SK-N-SH treated with all-trans-retinoic acid at 6 μM for 48 hours (cell line): ENCODE measurements at regions not wholly inside any gene's neighbourhood (a gene's known extent, or its start where the extent isn't known, plus 50 kb on each side); places are given as distances from the start of the nearest gene placed in this dataset.
A peak's percentile ranks its signal among the peaks of the same experiment; 100 is the strongest.

Experiments
- ATAC-seq: fragments of 200-7000 bp; cut with Tn5 transposase; 3 replicates; pipeline ENCODE4 v1.9.1; 2020; ENCODE audit warnings: mild to moderate bottlenecking, moderate library complexity
- ARNTL ChIP-seq: fragments of 450-650 bp; formaldehyde crosslinking; IDR thresholded peaks from 2 replicates; pipeline ENCODE4 v1.5.0; 2020; ENCODE audit warnings: low read depth, mild to moderate bottlenecking, moderate library complexity, borderline replicate concordance
- BACH2 ChIP-seq: fragments of 250-450 bp; sonication (Bioruptor Pico); IDR thresholded peaks from 2 replicates; pipeline ENCODE4 v1.9.0; 2021; ENCODE audit warnings: mild to moderate bottlenecking, borderline replicate concordance
- CSDC2 ChIP-seq: fragments of 250-450 bp; sonication (Bioruptor Pico); IDR thresholded peaks from 2 replicates; pipeline ENCODE4 v1.5.0; 2020; ENCODE audit warnings: mild to moderate bottlenecking, moderate library complexity
- OSR1 ChIP-seq: fragments of 250-450 bp; sonication (Bioruptor Pico); IDR thresholded peaks from 2 replicates; pipeline ENCODE4 v1.8.0; 2022; ENCODE audit warnings: moderate library complexity, mild to moderate bottlenecking, inconsistent platforms
- PPARA ChIP-seq: fragments of 250-450 bp; sonication (Bioruptor Pico); IDR thresholded peaks from 2 replicates; pipeline ENCODE4 v1.5.0; 2020; ENCODE audit warnings: mild to moderate bottlenecking, borderline replicate concordance
- RARB ChIP-seq: fragments of 250-450 bp; sonication (Bioruptor Pico); IDR thresholded peaks from 2 replicates; pipeline ENCODE4 v1.8.0; 2021; ENCODE audit warnings: mild to moderate bottlenecking, moderate library complexity
- SNAI2 ChIP-seq: fragments of 250-450 bp; sonication (Bioruptor Pico); IDR thresholded peaks from 2 replicates; pipeline ENCODE4 v1.5.0; 2020; ENCODE audit warnings: mild to moderate bottlenecking, moderate library complexity
- TOX ChIP-seq: fragments of 250-450 bp; sonication (Bioruptor Pico); IDR thresholded peaks from 2 replicates; pipeline ENCODE4 v1.8.0; 2021; ENCODE audit warnings: mild to moderate bottlenecking, moderate library complexity, borderline replicate concordance
- ZC3H10 ChIP-seq: fragments of 250-450 bp; sonication (Bioruptor Pico); IDR thresholded peaks from 2 replicates; pipeline ENCODE4 v1.5.1; 2021; ENCODE audit warnings: mild to moderate bottlenecking, moderate library complexity
- ZNF565 ChIP-seq: fragments of 450-650 bp; formaldehyde crosslinking; conservative IDR thresholded peaks from 2 replicates; pipeline ENCODE4 v1.5.0; 2020; ENCODE audit warnings: low read depth, mild to moderate bottlenecking, moderate library complexity
- ZNF70 ChIP-seq: fragments of 450-650 bp; formaldehyde crosslinking; IDR thresholded peaks from 2 replicates; pipeline ENCODE4 v1.5.0; 2020; ENCODE audit warnings: mild to moderate bottlenecking, moderate library complexity
- ZNF8 ChIP-seq: fragments of 450-650 bp; formaldehyde crosslinking; IDR thresholded peaks from 2 replicates; pipeline ENCODE4 v1.5.0; 2020; ENCODE audit warnings: mild to moderate bottlenecking, moderate library complexity
- TF ChIP-seq, protein P1 (sequence below): fragments of 250-450 bp; sonication (Bioruptor Pico); IDR thresholded peaks from 2 replicates; pipeline ENCODE4 v1.5.1; 2020; ENCODE audit warnings: low read depth, mild to moderate bottlenecking, moderate library complexity
- TF ChIP-seq, protein P2 (sequence below): fragments of 250-450 bp; sonication (Bioruptor Pico); IDR thresholded peaks from 2 replicates; pipeline ENCODE4 v1.8.0; 2020; ENCODE audit warnings: mild to moderate bottlenecking, moderate library complexity, borderline replicate concordance
- TF ChIP-seq, protein P3 (sequence below): fragments of 250-450 bp; sonication (Bioruptor Pico); IDR thresholded peaks from 2 replicates; pipeline ENCODE4 v1.5.0; 2020; ENCODE audit warnings: mild to moderate bottlenecking, moderate library complexity
- TF ChIP-seq, protein P4 (sequence below): fragments of 250-450 bp; sonication (Bioruptor Pico); IDR thresholded peaks from 2 replicates; pipeline ENCODE4 v1.8.0; 2021; ENCODE audit warnings: low read depth, mild to moderate bottlenecking, moderate library complexity, borderline replicate concordance
- TF ChIP-seq, protein P5 (sequence below): fragments of 250-450 bp; sonication (Bioruptor Pico); IDR thresholded peaks from 2 replicates; pipeline ENCODE4 v1.5.1; 2021; ENCODE audit warnings: mild to moderate bottlenecking, moderate library complexity

DNA sequence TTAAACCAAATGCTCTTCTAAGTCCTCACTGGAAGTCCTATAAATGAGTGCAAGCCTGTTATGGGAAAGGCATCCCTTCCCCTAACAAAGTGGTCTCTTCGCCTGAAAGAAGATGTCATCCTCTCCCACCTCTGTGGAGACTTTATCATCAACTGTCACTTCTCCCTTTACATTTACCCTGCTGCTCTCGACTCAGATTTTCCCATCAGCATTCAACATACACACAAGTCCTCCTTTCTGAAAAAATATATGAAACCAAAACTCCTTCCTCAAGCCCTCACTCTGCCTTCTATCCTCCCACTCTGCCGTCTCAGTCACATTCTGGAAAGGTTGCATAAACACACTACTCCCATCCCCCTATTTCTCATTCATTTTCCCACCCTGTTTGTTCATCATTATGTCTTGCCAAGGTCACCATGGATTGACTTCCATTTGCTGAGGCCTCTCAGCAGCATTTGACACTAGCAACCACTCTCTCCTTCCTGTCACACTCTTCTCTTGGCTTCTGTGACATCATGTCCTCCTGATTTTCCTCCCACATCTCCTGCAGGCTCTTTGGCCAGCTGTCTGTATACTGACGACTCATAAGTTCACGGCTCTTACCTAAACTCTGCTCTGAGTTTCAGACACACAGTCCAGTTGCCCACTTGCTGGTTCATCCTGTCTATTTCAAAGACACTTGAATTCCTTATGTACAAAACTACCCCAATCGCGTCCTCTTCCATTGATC, 70.3 kb upstream of the SMAD3 start:
- TF ChIP-seq, protein P1, sequence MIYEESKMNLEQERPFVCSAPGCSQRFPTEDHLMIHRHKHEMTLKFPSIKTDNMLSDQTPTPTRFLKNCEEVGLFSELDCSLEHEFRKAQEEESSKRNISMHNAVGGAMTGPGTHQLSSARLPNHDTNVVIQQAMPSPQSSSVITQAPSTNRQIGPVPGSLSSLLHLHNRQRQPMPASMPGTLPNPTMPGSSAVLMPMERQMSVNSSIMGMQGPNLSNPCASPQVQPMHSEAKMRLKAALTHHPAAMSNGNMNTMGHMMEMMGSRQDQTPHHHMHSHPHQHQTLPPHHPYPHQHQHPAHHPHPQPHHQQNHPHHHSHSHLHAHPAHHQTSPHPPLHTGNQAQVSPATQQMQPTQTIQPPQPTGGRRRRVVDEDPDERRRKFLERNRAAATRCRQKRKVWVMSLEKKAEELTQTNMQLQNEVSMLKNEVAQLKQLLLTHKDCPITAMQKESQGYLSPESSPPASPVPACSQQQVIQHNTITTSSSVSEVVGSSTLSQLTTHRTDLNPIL = no peak
- no peak for TF ChIP-seq ZNF8 (CRISPR knock-in tag)
- TF ChIP-seq, all 23 proteins: peak for 0
- ATAC-seq = no peak

DNA sequence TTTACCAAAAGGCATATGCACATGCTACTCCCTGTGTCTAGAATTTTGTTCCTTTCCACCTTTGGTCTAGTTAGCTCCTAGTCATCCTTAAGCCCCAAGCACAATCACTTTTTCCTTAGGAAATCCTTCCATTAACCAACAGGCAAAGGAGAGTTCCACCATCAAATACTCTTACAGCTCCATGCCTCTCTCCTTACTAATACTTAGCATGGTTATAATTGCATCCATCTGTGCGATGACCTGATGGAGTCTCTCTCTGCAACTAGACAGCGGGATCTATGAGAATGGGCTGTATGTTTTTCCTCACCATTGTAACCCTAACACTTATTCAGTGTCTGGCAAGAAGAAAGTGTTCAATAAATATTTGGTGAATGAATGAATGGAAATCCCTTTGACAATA, 69.3 kb upstream of the SMAD3 start:
- TF ChIP-seq, protein P1 = no peak
- no peak for TF ChIP-seq PPARA (CRISPR knock-in tag)
- TF ChIP-seq ARNTL (CRISPR knock-in tag) = no peak
- TF ChIP-seq BACH2 (CRISPR knock-in tag) = no peak
- no peak for TF ChIP-seq ZNF70 (CRISPR knock-in tag)
- TF ChIP-seq, protein P2, sequence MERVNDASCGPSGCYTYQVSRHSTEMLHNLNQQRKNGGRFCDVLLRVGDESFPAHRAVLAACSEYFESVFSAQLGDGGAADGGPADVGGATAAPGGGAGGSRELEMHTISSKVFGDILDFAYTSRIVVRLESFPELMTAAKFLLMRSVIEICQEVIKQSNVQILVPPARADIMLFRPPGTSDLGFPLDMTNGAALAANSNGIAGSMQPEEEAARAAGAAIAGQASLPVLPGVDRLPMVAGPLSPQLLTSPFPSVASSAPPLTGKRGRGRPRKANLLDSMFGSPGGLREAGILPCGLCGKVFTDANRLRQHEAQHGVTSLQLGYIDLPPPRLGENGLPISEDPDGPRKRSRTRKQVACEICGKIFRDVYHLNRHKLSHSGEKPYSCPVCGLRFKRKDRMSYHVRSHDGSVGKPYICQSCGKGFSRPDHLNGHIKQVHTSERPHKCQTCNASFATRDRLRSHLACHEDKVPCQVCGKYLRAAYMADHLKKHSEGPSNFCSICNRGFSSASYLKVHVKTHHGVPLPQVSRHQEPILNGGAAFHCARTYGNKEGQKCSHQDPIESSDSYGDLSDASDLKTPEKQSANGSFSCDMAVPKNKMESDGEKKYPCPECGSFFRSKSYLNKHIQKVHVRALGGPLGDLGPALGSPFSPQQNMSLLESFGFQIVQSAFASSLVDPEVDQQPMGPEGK (CRISPR knock-in tag) = no peak
- no peak for TF ChIP-seq SNAI2 (CRISPR knock-in tag)
- TF ChIP-seq, protein P3, sequence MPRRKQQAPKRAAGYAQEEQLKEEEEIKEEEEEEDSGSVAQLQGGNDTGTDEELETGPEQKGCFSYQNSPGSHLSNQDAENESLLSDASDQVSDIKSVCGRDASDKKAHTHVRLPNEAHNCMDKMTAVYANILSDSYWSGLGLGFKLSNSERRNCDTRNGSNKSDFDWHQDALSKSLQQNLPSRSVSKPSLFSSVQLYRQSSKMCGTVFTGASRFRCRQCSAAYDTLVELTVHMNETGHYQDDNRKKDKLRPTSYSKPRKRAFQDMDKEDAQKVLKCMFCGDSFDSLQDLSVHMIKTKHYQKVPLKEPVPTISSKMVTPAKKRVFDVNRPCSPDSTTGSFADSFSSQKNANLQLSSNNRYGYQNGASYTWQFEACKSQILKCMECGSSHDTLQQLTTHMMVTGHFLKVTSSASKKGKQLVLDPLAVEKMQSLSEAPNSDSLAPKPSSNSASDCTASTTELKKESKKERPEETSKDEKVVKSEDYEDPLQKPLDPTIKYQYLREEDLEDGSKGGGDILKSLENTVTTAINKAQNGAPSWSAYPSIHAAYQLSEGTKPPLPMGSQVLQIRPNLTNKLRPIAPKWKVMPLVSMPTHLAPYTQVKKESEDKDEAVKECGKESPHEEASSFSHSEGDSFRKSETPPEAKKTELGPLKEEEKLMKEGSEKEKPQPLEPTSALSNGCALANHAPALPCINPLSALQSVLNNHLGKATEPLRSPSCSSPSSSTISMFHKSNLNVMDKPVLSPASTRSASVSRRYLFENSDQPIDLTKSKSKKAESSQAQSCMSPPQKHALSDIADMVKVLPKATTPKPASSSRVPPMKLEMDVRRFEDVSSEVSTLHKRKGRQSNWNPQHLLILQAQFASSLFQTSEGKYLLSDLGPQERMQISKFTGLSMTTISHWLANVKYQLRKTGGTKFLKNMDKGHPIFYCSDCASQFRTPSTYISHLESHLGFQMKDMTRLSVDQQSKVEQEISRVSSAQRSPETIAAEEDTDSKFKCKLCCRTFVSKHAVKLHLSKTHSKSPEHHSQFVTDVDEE (CRISPR knock-in tag) = no peak
- TF ChIP-seq ZNF8 (CRISPR knock-in tag) = no peak
- TF ChIP-seq ZC3H10 (CRISPR knock-in tag) = no peak
- TF ChIP-seq, protein P4, sequence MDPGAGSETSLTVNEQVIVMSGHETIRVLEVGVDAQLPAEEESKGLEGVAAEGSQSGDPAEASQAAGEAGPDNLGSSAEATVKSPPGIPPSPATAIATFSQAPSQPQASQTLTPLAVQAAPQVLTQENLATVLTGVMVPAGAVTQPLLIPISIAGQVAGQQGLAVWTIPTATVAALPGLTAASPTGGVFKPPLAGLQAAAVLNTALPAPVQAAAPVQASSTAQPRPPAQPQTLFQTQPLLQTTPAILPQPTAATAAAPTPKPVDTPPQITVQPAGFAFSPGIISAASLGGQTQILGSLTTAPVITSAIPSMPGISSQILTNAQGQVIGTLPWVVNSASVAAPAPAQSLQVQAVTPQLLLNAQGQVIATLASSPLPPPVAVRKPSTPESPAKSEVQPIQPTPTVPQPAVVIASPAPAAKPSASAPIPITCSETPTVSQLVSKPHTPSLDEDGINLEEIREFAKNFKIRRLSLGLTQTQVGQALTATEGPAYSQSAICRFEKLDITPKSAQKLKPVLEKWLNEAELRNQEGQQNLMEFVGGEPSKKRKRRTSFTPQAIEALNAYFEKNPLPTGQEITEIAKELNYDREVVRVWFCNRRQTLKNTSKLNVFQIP (CRISPR knock-in tag) = no peak
- TF ChIP-seq TOX (CRISPR knock-in tag) = no peak
- TF ChIP-seq OSR1 (CRISPR knock-in tag) = no peak
- TF ChIP-seq, all 23 proteins: peak for 0
- ATAC-seq = no peak

DNA sequence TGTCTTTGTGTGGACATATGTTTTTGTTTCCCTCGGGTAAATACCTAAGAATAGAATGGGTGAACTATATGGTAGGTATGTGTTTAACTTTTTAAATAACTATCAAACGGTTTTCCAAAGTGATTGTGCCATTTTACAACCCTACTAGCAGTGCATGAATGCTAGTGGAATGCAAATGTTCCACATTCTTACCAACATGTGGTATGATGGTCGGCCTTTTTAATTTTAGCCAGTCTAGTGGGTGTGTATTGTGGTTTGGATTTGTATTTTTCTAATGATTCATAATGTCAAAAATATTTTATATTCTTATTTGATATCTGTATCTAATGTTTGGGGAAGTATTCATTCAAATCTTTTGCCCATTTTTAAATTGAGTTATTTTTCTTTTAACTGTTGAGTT, 68.2 kb upstream of the SMAD3 start:
- no peak for TF ChIP-seq ARNTL (CRISPR knock-in tag)
- no peak for TF ChIP-seq BACH2 (CRISPR knock-in tag)
- TF ChIP-seq ZNF8 (CRISPR knock-in tag) = no peak
- no peak for TF ChIP-seq RARB (CRISPR knock-in tag)
- TF ChIP-seq ZNF565 (CRISPR knock-in tag) = no peak
- TF ChIP-seq, protein P2 (CRISPR knock-in tag) = no peak
- TF ChIP-seq, protein P4 (CRISPR knock-in tag) = no peak
- TF ChIP-seq, protein P5, sequence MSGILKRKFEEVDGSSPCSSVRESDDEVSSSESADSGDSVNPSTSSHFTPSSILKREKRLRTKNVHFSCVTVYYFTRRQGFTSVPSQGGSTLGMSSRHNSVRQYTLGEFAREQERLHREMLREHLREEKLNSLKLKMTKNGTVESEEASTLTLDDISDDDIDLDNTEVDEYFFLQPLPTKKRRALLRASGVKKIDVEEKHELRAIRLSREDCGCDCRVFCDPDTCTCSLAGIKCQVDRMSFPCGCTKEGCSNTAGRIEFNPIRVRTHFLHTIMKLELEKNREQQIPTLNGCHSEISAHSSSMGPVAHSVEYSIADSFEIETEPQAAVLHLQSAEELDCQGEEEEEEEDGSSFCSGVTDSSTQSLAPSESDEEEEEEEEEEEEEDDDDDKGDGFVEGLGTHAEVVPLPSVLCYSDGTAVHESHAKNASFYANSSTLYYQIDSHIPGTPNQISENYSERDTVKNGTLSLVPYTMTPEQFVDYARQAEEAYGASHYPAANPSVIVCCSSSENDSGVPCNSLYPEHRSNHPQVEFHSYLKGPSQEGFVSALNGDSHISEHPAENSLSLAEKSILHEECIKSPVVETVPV = no peak
- TF ChIP-seq, protein P3 (CRISPR knock-in tag) = no peak
- no peak for TF ChIP-seq SNAI2 (CRISPR knock-in tag)
- TF ChIP-seq CSDC2 (CRISPR knock-in tag) = no peak
- ATAC-seq = peak; percentile 96
